ENCODE measurements at regions not wholly inside any gene's neighbourhood (a gene's known extent, or its start where the extent isn't known, plus 50 kb on each side); places are given as distances from the start of the nearest gene placed in this dataset.

DNA sequence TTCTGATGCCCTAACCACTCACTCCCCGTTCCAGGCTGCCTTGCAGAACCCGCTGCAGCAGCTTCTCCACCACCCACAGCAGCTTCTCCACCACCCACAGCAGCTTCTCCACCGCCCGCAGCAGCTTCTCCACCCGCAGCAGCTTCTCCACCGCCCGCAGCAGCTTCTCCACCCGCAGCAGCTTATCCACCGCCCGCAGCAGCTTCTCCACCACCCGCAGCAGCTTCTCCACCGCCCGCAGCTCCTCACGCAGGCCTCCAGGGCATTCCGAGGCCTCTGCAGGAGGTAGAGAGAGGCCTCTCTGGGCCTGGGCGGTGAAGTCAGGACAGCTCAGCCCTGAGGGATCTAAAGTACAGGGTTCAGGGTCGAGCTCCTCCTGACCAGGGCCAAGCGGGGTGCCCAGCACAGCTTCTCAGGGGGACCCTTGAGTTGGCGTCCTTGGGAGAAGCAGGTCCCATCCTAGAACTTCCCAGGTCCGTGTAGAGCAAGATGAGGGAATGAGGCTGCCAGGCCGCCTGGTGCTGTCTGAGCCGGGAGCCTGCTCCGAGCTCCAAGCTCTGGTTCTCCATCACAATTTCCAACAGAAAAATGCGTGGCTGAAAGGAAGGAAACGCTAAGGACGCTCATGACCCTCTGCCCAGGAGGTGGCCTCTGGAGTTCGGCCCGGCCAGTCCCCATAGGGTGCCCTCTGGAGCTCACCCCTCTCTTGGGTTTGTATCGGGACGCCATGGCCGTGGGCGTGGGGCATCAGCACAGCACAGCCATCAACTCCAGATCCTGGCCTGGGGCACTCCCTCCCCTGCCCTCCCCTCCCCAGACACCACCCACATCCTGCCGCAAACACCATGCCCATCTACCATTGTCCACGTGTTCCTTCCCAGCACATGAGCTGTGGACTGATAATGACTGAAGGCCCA lies 528.6 kb downstream of the BRD1 start:
- TF ChIP-seq POLR2A (IDR thresholded peaks at IDR 0.05), result no peak
- TF ChIP-seq, protein P1, sequence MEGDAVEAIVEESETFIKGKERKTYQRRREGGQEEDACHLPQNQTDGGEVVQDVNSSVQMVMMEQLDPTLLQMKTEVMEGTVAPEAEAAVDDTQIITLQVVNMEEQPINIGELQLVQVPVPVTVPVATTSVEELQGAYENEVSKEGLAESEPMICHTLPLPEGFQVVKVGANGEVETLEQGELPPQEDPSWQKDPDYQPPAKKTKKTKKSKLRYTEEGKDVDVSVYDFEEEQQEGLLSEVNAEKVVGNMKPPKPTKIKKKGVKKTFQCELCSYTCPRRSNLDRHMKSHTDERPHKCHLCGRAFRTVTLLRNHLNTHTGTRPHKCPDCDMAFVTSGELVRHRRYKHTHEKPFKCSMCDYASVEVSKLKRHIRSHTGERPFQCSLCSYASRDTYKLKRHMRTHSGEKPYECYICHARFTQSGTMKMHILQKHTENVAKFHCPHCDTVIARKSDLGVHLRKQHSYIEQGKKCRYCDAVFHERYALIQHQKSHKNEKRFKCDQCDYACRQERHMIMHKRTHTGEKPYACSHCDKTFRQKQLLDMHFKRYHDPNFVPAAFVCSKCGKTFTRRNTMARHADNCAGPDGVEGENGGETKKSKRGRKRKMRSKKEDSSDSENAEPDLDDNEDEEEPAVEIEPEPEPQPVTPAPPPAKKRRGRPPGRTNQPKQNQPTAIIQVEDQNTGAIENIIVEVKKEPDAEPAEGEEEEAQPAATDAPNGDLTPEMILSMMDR (IDR thresholded peaks at IDR 0.05), result no peak

Data from esophagus squamous epithelium (tissue), 4 donors.